IMR-90 (cell line): ENCODE measurements at regions not wholly inside any gene's neighbourhood (a gene's known extent, or its start where the extent isn't known, plus 50 kb on each side); places are given as distances from the start of the nearest gene placed in this dataset.

Experiments
- ATAC-seq: fragments of 200-7000 bp; cut with Tn5 transposase; 2 replicates; pipeline ENCODE4 v1.9.1; 2020; ENCODE audit warnings: low read depth, mild to moderate bottlenecking, moderate library complexity
- BruUV-seq: library from RNA; stranded (reverse); fragments of 400-500 nt; replicated peaks from 2 replicates; lab custom pipeline; 2021; lab: Mats Ljungman, UMichigan
- CTCF ChIA-PET: fragments of 300-600 bp; formaldehyde crosslinking; extraction: SDS; loops from one replicate; lab custom pipeline; 2021; ENCODE audit warnings: antibody characterized with exemption; lab: Yijun Ruan, JAX
- POLR2A ChIA-PET: fragments of 300-600 bp; sonication (Branson Sonifier 250); formaldehyde crosslinking; loops from one replicate; lab custom pipeline; 2022; ENCODE audit warnings: antibody characterized with exemption; ENCODE audit not compliant: unreplicated experiment; lab: Charles Lee
- DNase-seq: peaks from one replicate; pipeline ENCODE4 v3.0.0; 2013
- H2AFZ ChIP-seq: replicated peaks from 2 replicates; pipeline ENCODE3; 2013; ENCODE audit warnings: low read length, mild to moderate bottlenecking; ENCODE audit not compliant: poor library complexity
- H2AK5ac ChIP-seq: 2 replicates; pipeline ENCODE4 v1.6.1; 2013; ENCODE audit warnings: low read depth, low read length, inconsistent platforms
- H2AK9ac ChIP-seq: replicated peaks from 2 replicates; pipeline ENCODE3; 2013; ENCODE audit warnings: mild to moderate bottlenecking, low read depth, low read length, moderate library complexity; ENCODE audit not compliant: poor library complexity
- H2BK120ac ChIP-seq: 2 replicates; pipeline ENCODE4 v1.6.1; 2013; ENCODE audit warnings: low read depth, low read length, inconsistent platforms
- H2BK15ac ChIP-seq: 3 replicates; pipeline ENCODE4 v1.6.1; 2013; ENCODE audit warnings: low read depth, low read length, inconsistent platforms
- H2BK20ac ChIP-seq: 2 replicates; pipeline ENCODE4 v1.6.1; 2013; ENCODE audit warnings: low read depth, mild to moderate bottlenecking, inconsistent platforms, low read length, moderate library complexity
- H2BK5ac ChIP-seq: 2 replicates; pipeline ENCODE4 v1.6.1; 2013; ENCODE audit warnings: mild to moderate bottlenecking, low read depth, low read length, inconsistent platforms; ENCODE audit not compliant: poor library complexity, severe bottlenecking
- H3K14ac ChIP-seq: replicated peaks from 2 replicates; pipeline ENCODE4 v1.6.1; 2013; ENCODE audit warnings: low read depth, low read length, inconsistent platforms
- H3K18ac ChIP-seq: 2 replicates; pipeline ENCODE4 v1.6.1; 2013; ENCODE audit warnings: low read depth, low read length, control low read depth
- H3K23ac ChIP-seq: 2 replicates; pipeline ENCODE4 v1.6.1; 2013; ENCODE audit warnings: low read depth, low read length, inconsistent platforms
- H3K27ac ChIP-seq: 2 replicates; pipeline ENCODE4 v1.5.1; 2013; ENCODE audit warnings: mild to moderate bottlenecking, control low read depth, low read length; ENCODE audit not compliant: insufficient read depth
- H3K27me3 ChIP-seq: 2 replicates; pipeline ENCODE4 v1.6.1; 2013; ENCODE audit warnings: low read length; ENCODE audit not compliant: control insufficient read depth, insufficient read depth
- H3K36me3 ChIP-seq: 2 replicates; pipeline ENCODE4 v1.6.1; 2013; ENCODE audit warnings: low read length, mixed read lengths; ENCODE audit not compliant: control insufficient read depth, insufficient read depth
- H3K4ac ChIP-seq: 2 replicates; pipeline ENCODE4 v1.6.1; 2013; ENCODE audit warnings: low read depth, low read length, inconsistent platforms
- H3K4me1 ChIP-seq: 2 replicates; pipeline ENCODE4 v1.6.1; 2013; ENCODE audit warnings: low read length, mixed read lengths; ENCODE audit not compliant: control insufficient read depth, insufficient read depth
- H3K4me2 ChIP-seq: 2 replicates; pipeline ENCODE4 v1.6.1; 2013; ENCODE audit warnings: low read depth, mild to moderate bottlenecking, control low read depth, low read length, moderate library complexity
- H3K4me3 ChIP-seq: 2 replicates; pipeline ENCODE4 v1.5.1; 2013; ENCODE audit warnings: low read depth, mild to moderate bottlenecking, control low read depth, low read length, moderate library complexity; ENCODE audit not compliant: insufficient read depth
- H3K56ac ChIP-seq: 2 replicates; pipeline ENCODE4 v1.6.1; 2013; ENCODE audit warnings: low read length, inconsistent platforms; ENCODE audit not compliant: insufficient read depth; ENCODE audit errors: extremely low read depth
- H3K79me1 ChIP-seq, 2 experiments: 2 replicates each; pipeline ENCODE4 v1.6.1; 2013; ENCODE audit warnings: low read length in 2 of 2, inconsistent platforms in 1 of 2, low read depth in 1 of 2
- H3K9ac ChIP-seq: 2 replicates; pipeline ENCODE4 v1.6.1; 2013; ENCODE audit warnings: low read depth, low read length, control low read depth
- H3K9me1 ChIP-seq: 2 replicates; pipeline ENCODE4 v1.6.1; 2013; ENCODE audit warnings: low read length, inconsistent platforms; ENCODE audit not compliant: insufficient read depth
- H3K9me3 ChIP-seq: 2 replicates; pipeline ENCODE4 v1.6.1; 2013; ENCODE audit warnings: low read length; ENCODE audit not compliant: control insufficient read depth, insufficient read depth
- H4K20me1 ChIP-seq: 2 replicates; pipeline ENCODE4 v1.6.1; 2013; ENCODE audit warnings: low read length, inconsistent platforms; ENCODE audit not compliant: insufficient read depth
- H4K5ac ChIP-seq: 2 replicates; pipeline ENCODE4 v1.6.1; 2013; ENCODE audit warnings: mild to moderate bottlenecking, low read depth, low read length, control low read depth
- H4K8ac ChIP-seq, 2 experiments: 2 replicates each; pipeline ENCODE4 v1.6.1; 2013; ENCODE audit warnings: low read depth in 2 of 2, low read length in 2 of 2, control low read depth in 1 of 2, inconsistent platforms in 1 of 2
- H4K91ac ChIP-seq: 2 replicates; pipeline ENCODE4 v1.6.1; 2013; ENCODE audit warnings: low read depth, low read length, inconsistent platforms; ENCODE audit not compliant: insufficient read depth
- RFX5 ChIP-seq: IDR thresholded peaks from 2 replicates; pipeline ENCODE4 v1.8.0; 2012; ENCODE audit warnings: low read depth, mild to moderate bottlenecking, low read length, moderate library complexity
- WGBS, 2 experiments: methylation state at CpG; one replicate each; pipeline versions ENCODE4 v1.1.5 to v1.1.7; 2013; ENCODE audit warnings: missing lambda C conversion rate in 2 of 2; ENCODE audit not compliant: insufficient read length in 1 of 2; ENCODE audit errors: extremely low coverage in 2 of 2; 5-methylcytosine and 5-hydroxymethylcytosine counted together
- dilution Hi-C: fragments of 300-500 bp; cut with HindIII; formaldehyde crosslinking; loops from one replicate; pipeline ENCODE4 v1.14.3; 2018; ENCODE audit warnings: low sequenced_read_pairs; ENCODE audit not compliant: unreplicated experiment
- in situ Hi-C: fragments of 300-500 bp; cut with MboI; formaldehyde crosslinking; loops from 3 replicates; pipeline ENCODE4 v1.14.3; 2019; ENCODE audit warnings: low sequenced_read_pairs, inconsistent platforms, mixed read lengths
- intact Hi-C: fragments of 100-400 bp; cut with micrococcal nuclease; formaldehyde crosslinking; loops from 2 replicates; pipeline ENCODE4 v1.10.0; 2022

GRCh38 chr1:56099766-56100265 lies 479.5 kb downstream of the PLPP3 start:
- Histone ChIP-seq H2BK5ac (no peak overlapping the region), H2BK15ac (peak overlapping the region; percentile 1; the same call in 1 of the 3 replicates), H3K4me2 (no peak overlapping the region), H2BK20ac (no peak overlapping the region; the same call in 1 of the 2 replicates), H2AK5ac (0 out of 2 replicates have a peak overlapping the region, but pooled peaks have one; percentile 15), H3K9me1 (peaks cover 3% of the 10 kb centered on the region; the same call in 1 of the 2 replicates), H4K91ac (no peak overlapping the region), H3K4ac (no peak overlapping the region), H3K27me3 (no peaks in the 10 kb centered on the region), H3K18ac (peak overlapping the region; percentile 20; the same call in 1 of the 2 replicates), H3K14ac (0 out of 2 replicates have a peak overlapping the region, but pooled peaks have one; percentile 43), H4K20me1 (no peaks in the 10 kb centered on the region), H2BK120ac (peak overlapping the region; percentile 10), H3K9me3 (peaks cover 5% of the 10 kb centered on the region; the same call in 1 of the 2 replicates), H2AK9ac (no peak overlapping the region), H3K56ac (no peak overlapping the region), H3K79me1 (no peaks in the 10 kb centered on the region), H4K8ac (no peak overlapping the region), H3K23ac (no peak overlapping the region), H3K27ac (no peak overlapping the region), H4K5ac (no peak overlapping the region; the same call in 1 of the 2 replicates), H2AFZ (peak overlapping the region; percentile 55), H3K4me3 (no peak overlapping the region), H3K9ac (no peak overlapping the region), H3K36me3 (no peaks in the 10 kb centered on the region), H3K4me1 (peaks cover 7% of the 10 kb centered on the region)
- ChIA-PET POLR2A (no interaction called here), CTCF (no interaction called here)
- in situ Hi-C loops: no loop called here
- BruUV-seq: no TSS peak
- TF ChIP-seq RFX5: no peak
- ATAC-seq: 0 out of 2 replicates have a peak, but pooled peaks have one; percentile 18
- no CpG with 5 or more reads among the region's 1 CpG for WGBS, 2 experiments
- DNase-seq: peak; percentile 22
- dilution Hi-C loops: no loop called here
- intact Hi-C loops: no loop called here
